ENCODE measurements at regions not wholly inside any gene's neighbourhood (a gene's known extent, or its start where the extent isn't known, plus 50 kb on each side); places are given as distances from the start of the nearest gene placed in this dataset.

GRCh38 chr4:1469607-1470392 lies 63.6 kb upstream of the NKX1-1 start:
- Histone ChIP-seq H3K9ac (ENCODE audit: insufficient read depth in 1 of 2, low read depth in 2 of 2, low read length in 2 of 2) (no peak overlapping the region), H3K27ac (ENCODE audit: extremely low read depth, low read depth, low read length) (no peak overlapping the region), H3K79me2 (ENCODE audit: control insufficient read depth, insufficient read depth, low read length) (no peaks in the 10 kb centered on the region), H3K9me3 (replicated peaks; ENCODE audit: control insufficient read depth, insufficient read depth, low read depth, low read length) (no peaks in the 10 kb centered on the region; the same call in 1 of the 2 replicates), H3K4me1 (replicated peaks in 1 of 2; ENCODE audit: control insufficient read depth in 2 of 2, insufficient read depth in 2 of 2, low read length in 2 of 2) (peaks cover 0 to 25% of the 10 kb centered on the region in 2 experiments; a peak in 2 of 5 replicates), H2AFZ (ENCODE audit: low read depth, low read length) (no peak overlapping the region), H4K20me1 (replicated peaks; ENCODE audit: control insufficient read depth, insufficient read depth, low read length) (no peaks in the 10 kb centered on the region; the same call in 1 of the 2 replicates), H3K4me2 (ENCODE audit: insufficient read depth, low read length) (no peak overlapping the region), H3K4me3 (no peak overlapping the region), H3K36me3 (ENCODE audit: control insufficient read depth, insufficient read depth, low read length) (no peaks in the 10 kb centered on the region), H3K9me1 (ENCODE audit: control insufficient read depth, insufficient read depth, low read length) (no peaks in the 10 kb centered on the region), H3K27me3 (ENCODE audit: control insufficient read depth in 2 of 2, insufficient read depth in 2 of 2, low read length in 2 of 2) (peaks cover 2 to 21% of the 10 kb centered on the region in 2 experiments; a peak in 4 of 5 replicates)
- intact Hi-C loops (cut with micrococcal nuclease) = no loop called here
- no TSS peak for BruUV-seq (replicated peaks)
- ATAC-seq = no peak
- POLR2A ChIA-PET = interaction anchor here (0.6 to 1.1 kb wide), 2 partner anchors 19 to 188 kb away, joined by 3 read pairs; no protein-coding TSS in a partner anchor
- no peak for TF ChIP-seq TARDBP (IDR thresholded peaks at IDR 0.05)
- no peak for TF ChIP-seq FOSL1 (tag; conservative IDR thresholded peaks at IDR 0.05)
- TF ChIP-seq DPF2 (IDR thresholded peaks at IDR 0.05) = no peak
- TF ChIP-seq FOXM1 (IDR thresholded peaks at IDR 0.05; ENCODE audit: low read depth) = no peak
- no peak for TF ChIP-seq FOXM1 (CRISPR knock-in tag; IDR thresholded peaks at IDR 0.05; ENCODE audit: low read depth)
- TF ChIP-seq CBFB (CRISPR knock-in tag; IDR thresholded peaks at IDR 0.05) = no peak
- no peak for TF ChIP-seq MED1 (CRISPR knock-in tag; IDR thresholded peaks at IDR 0.05; ENCODE audit: borderline replicate concordance)
- no peak for TF ChIP-seq HIVEP1 (CRISPR knock-in tag; IDR thresholded peaks at IDR 0.05)
- no peak for TF ChIP-seq SAFB (IDR thresholded peaks at IDR 0.05; ENCODE audit: borderline replicate concordance, low read depth, low read length)
- in situ Hi-C loops (cut with MboI) = no loop called here
- DNase-seq (ENCODE audit: extremely low read depth in 1 of 4, low spot score in 3 of 4) = no peak
- FAIRE-seq = no peak
- CTCF ChIA-PET (ENCODE audit: low intra/inter-chr PET ratio) = no interaction called here
- 7% methylated on average over 24 of the region's 24 CpGs for WGBS (ENCODE audit: insufficient coverage, low coverage, missing lambda C conversion rate)

All from K562 (cell line).